Colonic mucosa (tissue), 4 donors: ENCODE measurements at regions not wholly inside any gene's neighbourhood (a gene's known extent, or its start where the extent isn't known, plus 50 kb on each side); places are given as distances from the start of the nearest gene placed in this dataset.

Source experiments
- DNase-seq: peaks from one replicate; pipeline ENCODE4 v3.0.0-alpha.2; 2020
- H3K27ac ChIP-seq: fragments of 200-600 bp; one replicate; pipeline ENCODE4 v1.8.0; 2021
- H3K27me3 ChIP-seq: fragments of 200-600 bp; one replicate; pipeline ENCODE4 v1.8.0; 2021
- H3K36me3 ChIP-seq: fragments of 200-600 bp; one replicate; pipeline ENCODE4 v1.8.0; 2021
- H3K4me1 ChIP-seq: fragments of 200-600 bp; one replicate; pipeline ENCODE4 v1.8.0; 2021; ENCODE audit warnings: mild to moderate bottlenecking
- H3K4me3 ChIP-seq: fragments of 200-600 bp; one replicate; pipeline ENCODE4 v1.8.0; 2021
- H3K9ac ChIP-seq, 2 donors: one replicate each; pipeline ENCODE4 v1.7.0; 2013; ENCODE audit warnings: control low read depth in 2 of 2, low read depth in 2 of 2, low read length in 2 of 2
- H3K9me3 ChIP-seq: fragments of 200-600 bp; one replicate; pipeline ENCODE4 v1.8.0; 2021
- intact Hi-C: fragments of 100-400 bp; cut with DNase I; formaldehyde crosslinking; loops from one replicate; pipeline ENCODE4 v1.14.1; 2022
- TF ChIP-seq, protein P1 (sequence below): fragments of 200-600 bp; IDR thresholded peaks from one replicate; pipeline ENCODE4 v1.8.0; 2022; ENCODE audit warnings: antibody characterized with exemption, mild to moderate bottlenecking
- donor health status: healthy.
- donor health status: DM: no; HTN: no; CAD: no.
- donor health status: DM: no; HTN: no; CAD: no.

GRCh38 chr14:101639241-101639833, 78.0 kb downstream of the DIO3 start:
- H3K9me3 ChIP-seq: no peaks in the 10 kb centered on the region
- TF ChIP-seq, protein P1, sequence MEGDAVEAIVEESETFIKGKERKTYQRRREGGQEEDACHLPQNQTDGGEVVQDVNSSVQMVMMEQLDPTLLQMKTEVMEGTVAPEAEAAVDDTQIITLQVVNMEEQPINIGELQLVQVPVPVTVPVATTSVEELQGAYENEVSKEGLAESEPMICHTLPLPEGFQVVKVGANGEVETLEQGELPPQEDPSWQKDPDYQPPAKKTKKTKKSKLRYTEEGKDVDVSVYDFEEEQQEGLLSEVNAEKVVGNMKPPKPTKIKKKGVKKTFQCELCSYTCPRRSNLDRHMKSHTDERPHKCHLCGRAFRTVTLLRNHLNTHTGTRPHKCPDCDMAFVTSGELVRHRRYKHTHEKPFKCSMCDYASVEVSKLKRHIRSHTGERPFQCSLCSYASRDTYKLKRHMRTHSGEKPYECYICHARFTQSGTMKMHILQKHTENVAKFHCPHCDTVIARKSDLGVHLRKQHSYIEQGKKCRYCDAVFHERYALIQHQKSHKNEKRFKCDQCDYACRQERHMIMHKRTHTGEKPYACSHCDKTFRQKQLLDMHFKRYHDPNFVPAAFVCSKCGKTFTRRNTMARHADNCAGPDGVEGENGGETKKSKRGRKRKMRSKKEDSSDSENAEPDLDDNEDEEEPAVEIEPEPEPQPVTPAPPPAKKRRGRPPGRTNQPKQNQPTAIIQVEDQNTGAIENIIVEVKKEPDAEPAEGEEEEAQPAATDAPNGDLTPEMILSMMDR: no peak
- H3K36me3 ChIP-seq: no peaks in the 10 kb centered on the region
- intact Hi-C loops: loop anchor here (10.0 kb wide), 1 partner anchor 935 kb away; no protein-coding TSS in a partner anchor
- H3K4me1 ChIP-seq: no peaks in the 10 kb centered on the region
- H3K27me3 ChIP-seq: no peaks in the 10 kb centered on the region
- H3K9ac ChIP-seq: no peak overlapping the region
- no peak overlapping the region for H3K27ac ChIP-seq
- DNase-seq: no peak
- no peak overlapping the region for H3K4me3 ChIP-seq

- H3K4me3 ChIP-seq: no peak overlapping the region
- H3K36me3 ChIP-seq: no peaks in the 10 kb centered on the region
- intact Hi-C loops: no loop called here
- DNase-seq: no peak
- H3K4me1 ChIP-seq: no peaks in the 10 kb centered on the region
- TF ChIP-seq, protein P1: no peak
- H3K27ac ChIP-seq: no peak overlapping the region
- H3K9ac ChIP-seq: no peak overlapping the region
- H3K27me3 ChIP-seq: no peaks in the 10 kb centered on the region
- no peaks in the 10 kb centered on the region for H3K9me3 ChIP-seq
Observed at GRCh38 chr14:101643651-101644050, 82.4 kb downstream of the DIO3 start.

GRCh38 chr14:101654051-101654450, 92.8 kb downstream of the DIO3 start:
- no peak overlapping the region for H3K27ac ChIP-seq
- DNase-seq: no peak
- intact Hi-C loops: no loop called here
- H3K27me3 ChIP-seq: no peaks in the 10 kb centered on the region
- H3K4me3 ChIP-seq: no peak overlapping the region
- no peak overlapping the region for H3K9ac ChIP-seq
- H3K36me3 ChIP-seq: no peaks in the 10 kb centered on the region
- H3K9me3 ChIP-seq: no peaks in the 10 kb centered on the region
- H3K4me1 ChIP-seq: no peaks in the 10 kb centered on the region
- TF ChIP-seq, protein P1: no peak

DNA sequence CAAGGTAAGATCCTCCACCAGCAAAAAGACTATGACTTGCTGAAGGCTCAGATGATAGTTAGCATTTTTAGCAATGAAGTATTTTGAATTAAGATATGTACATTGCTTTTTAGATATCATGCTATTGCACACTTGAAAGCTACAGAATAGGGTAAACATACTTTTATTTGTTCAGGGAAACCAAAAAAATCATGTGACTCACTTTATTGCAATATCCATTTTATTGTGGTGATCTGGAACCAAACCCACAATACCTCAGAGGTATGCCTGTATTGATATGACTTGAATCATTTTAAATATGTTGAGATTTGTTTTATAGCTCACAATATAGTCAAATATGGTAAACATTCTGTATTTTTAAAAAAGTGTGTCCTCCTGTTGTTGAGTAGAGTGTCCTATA, 96.1 kb downstream of the DIO3 start:
- intact Hi-C loops: no loop called here
- Histone ChIP-seq H3K9ac (no peak overlapping the region), H3K4me1 (no peaks in the 10 kb centered on the region), H3K9me3 (no peaks in the 10 kb centered on the region), H3K36me3 (no peaks in the 10 kb centered on the region), H3K27ac (no peak overlapping the region), H3K4me3 (no peak overlapping the region), H3K27me3 (no peaks in the 10 kb centered on the region)
- TF ChIP-seq, protein P1: no peak
- DNase-seq: no peak

DNA sequence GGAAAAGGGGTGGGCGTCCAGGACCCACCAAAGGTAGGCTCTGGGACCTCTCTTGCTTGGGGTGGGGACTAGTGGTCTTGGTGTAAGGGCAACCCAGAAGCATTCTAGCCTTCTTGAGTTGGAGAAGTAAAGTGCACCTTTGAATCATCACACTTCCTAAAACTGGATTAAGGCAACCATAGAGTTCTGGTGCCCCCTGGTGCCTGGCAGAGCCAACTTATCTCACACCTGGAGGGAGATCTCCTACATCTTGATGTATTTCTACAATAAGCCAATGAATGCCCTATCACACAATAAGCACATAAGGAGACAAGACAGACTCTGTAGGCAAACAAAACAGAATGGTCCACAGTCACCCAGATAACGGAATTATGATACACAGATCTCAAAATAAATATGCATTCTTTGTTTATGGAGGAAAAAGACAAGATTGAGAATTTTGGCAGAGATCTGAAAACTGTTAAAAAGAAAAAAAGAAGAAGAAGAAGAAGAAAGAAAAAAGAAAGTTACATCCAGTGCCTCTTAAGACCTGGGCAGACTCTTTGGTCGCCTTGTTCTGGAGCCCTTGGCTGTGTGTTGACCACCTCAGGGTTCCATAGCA, 95.9 kb upstream of the PPP2R5C start:
- TF ChIP-seq, protein P1: peak; percentile 42
- Histone ChIP-seq H3K9ac (no peak overlapping the region), H3K9me3 (no peaks in the 10 kb centered on the region), H3K4me1 (no peaks in the 10 kb centered on the region), H3K27me3 (no peaks in the 10 kb centered on the region), H3K27ac (no peak overlapping the region), H3K4me3 (no peak overlapping the region), H3K36me3 (no peaks in the 10 kb centered on the region)
- DNase-seq: peak; percentile 46
- intact Hi-C loops: loop anchor here (5.0 kb wide), 1 partner anchor 813 kb away; no protein-coding TSS in a partner anchor
